Sciatic nerve (tissue), 2 donors: ENCODE measurements at regions not wholly inside any gene's neighbourhood (a gene's known extent, or its start where the extent isn't known, plus 50 kb on each side); places are given as distances from the start of the nearest gene placed in this dataset.

ENCODE experiments used
- ATAC-seq: fragments of 200-7000 bp; cut with Tn5 transposase; one replicate; pipeline ENCODE4 v1.9.1; 2020; ENCODE audit warnings: mild to moderate bottlenecking, moderate library complexity
- DNase-seq: peaks from one replicate; pipeline ENCODE4 v3.0.0-alpha.2; 2020; ENCODE audit warnings: low spot score
- intact Hi-C: fragments of 100-400 bp; cut with DNase I; formaldehyde crosslinking; loops from one replicate; pipeline ENCODE4 v1.14.2; 2022
- donor health status: DM: no; HTN: no; CAD: no.
- donor health status: DM: no; HTN: no; CAD: no.

DNA sequence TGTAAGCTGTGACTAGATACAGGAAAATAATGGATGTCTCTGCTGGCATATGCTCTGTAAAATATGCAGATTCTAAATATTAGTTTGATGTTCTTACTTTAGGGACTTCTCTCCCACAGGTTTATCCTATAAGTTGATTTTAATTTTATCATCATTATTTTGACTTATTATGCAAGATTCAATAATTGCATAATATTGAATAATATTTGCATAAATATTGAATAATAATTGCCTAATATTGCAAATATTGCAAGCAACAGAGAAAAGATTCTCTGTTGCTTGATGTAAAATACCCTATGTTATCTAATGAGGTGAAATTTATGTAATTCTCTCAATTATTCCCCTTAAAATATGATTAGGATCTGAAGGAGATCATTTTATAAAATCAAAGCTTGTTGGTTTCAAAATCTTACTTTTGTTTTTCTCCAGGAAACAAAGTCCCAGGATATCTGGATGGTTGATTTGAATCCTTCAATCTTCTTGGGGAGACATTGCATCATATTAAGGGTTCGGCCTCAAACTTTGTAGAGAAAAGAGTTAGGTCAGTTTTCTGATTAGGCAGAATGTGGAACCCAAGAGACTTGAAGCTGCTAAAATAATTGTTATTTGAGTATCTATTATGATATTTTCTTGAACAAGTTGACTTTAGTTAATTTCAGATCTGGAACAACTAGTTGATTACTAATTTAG lies 92.8 kb upstream of the MTPN start:
- no peak for DNase-seq
- intact Hi-C loops: no loop called here
- ATAC-seq: no peak

DNA sequence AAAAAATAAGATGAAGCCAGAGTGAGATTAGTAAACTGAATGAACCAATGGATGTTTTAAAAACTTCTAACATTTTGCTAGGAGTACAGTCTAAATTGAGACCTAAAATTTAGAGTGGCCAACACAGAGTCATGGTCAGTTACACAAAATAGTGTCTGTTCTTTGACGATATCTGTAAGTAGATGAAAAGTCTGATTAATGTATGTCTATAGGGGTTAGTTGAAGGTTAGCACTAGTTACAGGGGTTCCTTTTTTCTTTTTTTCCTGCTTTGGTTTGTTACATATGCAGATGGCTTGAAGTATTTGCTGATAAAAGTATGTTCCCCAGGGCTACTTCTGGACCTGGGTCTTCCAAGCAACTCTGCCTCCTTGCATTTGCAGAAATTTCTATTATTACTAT lies 90.1 kb upstream of the MTPN start:
- ATAC-seq: no peak

DNA sequence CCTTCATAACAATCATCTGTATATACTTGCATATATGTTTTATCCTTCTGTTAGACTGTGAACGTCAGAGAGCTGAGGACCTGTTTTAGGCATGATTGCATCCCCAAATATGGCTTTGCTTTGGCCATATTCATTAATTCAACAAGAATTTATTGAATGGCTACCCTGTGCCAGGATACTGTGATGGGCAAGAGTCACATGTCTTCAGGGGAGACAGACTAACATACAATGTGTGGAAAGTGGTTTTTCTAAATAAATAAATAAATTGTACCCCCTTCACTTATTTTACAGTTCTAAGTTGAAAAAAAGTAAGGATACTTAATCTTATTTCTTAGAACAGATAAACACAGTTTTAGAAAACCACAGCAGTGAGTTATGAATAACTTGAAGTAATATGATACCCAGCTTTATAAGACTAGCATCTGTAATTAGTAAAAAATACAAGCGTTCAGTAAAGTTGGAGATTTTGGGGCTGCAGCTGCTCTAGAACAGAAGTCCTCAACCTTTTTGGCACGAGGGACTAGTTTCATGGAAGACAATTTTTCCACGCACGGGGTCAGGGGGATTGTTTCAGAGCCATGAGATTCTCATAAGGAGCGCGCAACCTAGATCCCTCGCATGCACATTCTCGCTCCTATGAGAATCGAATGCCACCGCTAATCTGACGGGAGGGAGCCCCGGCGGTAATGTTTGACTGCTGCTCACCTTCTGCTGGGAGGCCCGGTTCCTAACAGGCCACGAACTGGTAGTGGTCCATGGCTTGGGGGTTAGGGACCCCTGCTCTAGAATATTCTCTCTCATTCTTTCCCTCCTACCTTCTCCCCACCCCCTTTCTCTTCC lies 89.4 kb upstream of the MTPN start:
- DNase-seq (no peak), ATAC-seq (no peak)
- intact Hi-C loops: no loop called here

More for the DNA sequence above, 90.1 kb upstream of the MTPN start:
- no peak for DNase-seq
- intact Hi-C loops: no loop called here

DNA sequence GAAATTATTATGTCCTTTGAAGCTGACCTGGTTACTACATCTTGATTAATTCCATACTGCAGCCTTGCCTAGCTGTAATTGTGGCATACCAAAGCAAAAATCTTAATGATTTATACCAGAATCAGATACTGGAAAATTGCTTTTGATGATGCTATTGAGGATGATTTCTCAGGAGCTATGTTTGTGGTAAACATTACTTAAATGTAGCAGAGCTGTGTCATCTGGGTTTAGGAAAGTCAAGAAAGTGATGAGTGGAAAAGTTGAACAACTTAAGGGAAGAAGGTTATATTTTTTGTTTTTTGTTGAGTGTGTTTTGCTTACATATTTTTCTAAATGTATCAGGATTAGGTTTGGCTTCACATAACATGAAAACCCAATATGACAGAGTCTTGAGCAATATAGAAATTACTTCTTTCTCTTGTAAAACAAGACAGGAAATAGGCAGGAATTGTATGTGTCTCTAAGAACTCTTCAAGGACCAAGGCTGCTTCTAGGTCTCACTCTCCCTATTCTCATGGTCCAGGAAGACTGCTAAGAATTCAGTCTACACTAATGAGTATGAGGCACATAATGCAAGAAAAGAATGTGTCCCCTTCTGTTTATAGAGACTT lies 87.6 kb upstream of the MTPN start:
- intact Hi-C loops: no loop called here
- ATAC-seq (no peak), DNase-seq (no peak)

DNA sequence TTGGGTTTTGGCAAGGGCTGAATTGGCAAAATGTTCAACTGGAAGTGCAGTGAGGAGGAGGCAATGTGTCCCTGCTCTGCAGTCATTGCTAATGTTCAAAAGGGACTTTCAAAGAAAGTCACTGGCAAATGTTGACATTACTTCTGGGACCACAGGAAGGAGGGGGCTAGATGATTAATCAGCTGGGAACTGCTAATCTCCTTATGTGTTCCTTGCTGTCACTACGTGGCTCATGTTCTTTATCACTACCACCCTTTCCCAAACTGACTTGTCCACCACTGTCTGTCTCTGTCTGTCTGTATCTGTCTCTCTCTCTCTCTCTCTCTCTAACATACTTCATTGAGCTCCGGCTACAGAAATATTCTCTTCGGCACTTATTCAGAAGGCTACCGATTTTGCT lies 86.9 kb upstream of the MTPN start:
- ATAC-seq (no peak), DNase-seq (no peak)
- intact Hi-C loops: no loop called here

DNA sequence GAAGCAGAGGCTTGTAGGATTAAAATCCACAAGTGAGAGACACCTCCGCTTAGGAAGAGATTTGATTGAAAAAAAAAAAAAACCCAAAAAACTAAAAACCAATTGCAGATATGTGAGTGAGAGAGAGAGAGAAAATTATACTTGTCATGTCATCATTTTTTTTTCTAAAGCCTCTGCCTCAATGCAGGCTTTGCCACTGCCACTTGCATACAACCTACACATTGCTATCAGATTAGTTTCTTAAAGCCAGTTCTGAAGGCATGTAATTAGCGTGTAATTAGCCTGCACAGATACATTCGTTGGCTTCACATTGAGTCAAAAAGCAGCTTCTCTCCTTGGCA lies 86.1 kb upstream of the MTPN start:
- no peak for DNase-seq
- no peak for ATAC-seq
- intact Hi-C loops: no loop called here

DNA sequence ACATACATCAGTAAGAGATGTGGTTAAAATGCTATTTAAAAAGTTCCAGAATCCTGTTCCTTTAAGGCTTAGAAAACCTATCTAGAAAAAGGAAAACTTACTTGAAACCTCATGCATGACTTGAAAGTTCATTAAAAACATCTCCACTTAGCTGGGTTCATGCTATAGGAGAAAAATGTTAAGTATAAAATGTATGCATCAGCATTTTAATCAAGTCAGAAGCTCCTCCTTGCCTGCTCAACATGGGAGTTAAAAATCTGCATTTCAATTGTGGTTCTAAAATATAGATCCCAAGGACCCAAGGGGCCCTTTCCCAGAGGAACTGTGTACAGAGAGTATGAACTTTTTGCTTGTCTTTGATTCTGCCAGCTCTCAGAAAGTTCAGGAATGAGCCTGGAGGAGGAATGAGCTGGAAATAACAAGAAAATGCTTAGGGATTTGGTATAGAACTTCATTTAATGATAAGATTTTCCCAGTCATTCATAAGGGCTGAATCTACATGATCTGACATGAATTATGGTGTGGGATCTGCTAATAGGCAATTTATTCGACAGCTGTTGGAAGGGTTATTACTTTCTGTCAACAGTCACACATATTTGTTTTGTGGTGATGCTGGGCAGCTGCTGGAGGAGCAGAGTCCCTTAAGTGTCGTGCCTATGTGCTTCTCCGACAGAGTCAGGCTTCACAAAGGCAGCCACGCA lies 85.6 kb upstream of the MTPN start:
- intact Hi-C loops: no loop called here
- DNase-seq: no peak
- ATAC-seq: no peak

DNA sequence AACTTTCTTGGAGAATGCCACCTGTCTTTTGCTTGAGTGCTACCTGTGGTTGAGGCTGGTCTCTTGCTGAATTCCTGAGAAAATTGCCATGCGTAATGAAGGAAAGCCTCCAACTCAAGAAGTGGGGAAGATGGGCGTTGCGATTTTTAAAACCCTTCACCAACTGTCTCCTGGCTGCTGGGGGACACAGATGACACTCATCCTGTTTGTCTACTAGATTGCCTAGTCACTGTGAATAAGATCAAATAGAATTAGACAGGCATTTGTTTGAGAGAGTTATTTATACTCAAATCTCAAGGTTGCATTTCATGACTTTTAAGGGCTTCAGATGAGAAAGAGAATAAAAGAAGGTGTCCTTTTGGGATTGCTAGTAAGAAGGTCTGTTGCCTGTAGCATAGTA lies 84.3 kb upstream of the MTPN start:
- ATAC-seq (no peak), DNase-seq (no peak)
- intact Hi-C loops: no loop called here

DNA sequence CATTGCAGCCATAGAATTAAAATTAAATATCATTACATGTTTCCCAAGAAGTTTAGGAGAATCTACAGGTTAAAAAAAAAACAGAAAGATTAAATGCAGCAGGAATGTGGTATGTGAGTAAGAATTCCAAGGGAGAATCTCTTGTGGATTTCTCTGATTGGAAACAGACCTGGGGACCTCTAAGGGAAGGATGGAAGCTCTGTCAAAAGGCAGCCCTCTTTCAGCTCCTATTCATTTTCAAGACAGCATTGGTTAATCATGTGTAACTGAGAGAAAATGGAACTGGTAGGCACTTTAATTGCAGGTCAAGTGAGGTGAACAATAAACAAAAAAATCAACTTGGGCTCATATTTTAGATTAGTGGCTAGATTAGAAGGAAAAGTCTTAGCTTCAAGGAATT lies 81.4 kb upstream of the MTPN start:
- ATAC-seq: no peak
- intact Hi-C loops: no loop called here
- DNase-seq: no peak

DNA sequence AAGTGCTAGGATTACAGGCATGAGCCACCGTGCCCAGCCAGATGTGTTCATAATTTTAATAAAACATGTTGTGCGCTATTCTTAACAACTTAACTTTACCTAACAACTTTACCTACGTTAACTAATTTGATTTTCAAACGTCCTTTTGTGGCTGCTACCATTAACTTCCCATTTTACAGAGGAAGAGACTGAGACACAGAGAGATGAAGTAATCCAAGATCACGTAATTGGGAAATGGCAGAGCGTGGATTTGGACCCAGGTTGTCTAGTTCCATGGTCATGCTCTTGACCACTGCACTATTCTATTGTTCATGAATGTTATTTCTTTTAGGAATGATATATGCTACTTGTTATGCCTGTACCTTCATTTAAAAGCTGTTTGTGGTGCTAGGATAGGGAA lies 80.3 kb upstream of the MTPN start:
- intact Hi-C loops: no loop called here
- DNase-seq: no peak

DNA sequence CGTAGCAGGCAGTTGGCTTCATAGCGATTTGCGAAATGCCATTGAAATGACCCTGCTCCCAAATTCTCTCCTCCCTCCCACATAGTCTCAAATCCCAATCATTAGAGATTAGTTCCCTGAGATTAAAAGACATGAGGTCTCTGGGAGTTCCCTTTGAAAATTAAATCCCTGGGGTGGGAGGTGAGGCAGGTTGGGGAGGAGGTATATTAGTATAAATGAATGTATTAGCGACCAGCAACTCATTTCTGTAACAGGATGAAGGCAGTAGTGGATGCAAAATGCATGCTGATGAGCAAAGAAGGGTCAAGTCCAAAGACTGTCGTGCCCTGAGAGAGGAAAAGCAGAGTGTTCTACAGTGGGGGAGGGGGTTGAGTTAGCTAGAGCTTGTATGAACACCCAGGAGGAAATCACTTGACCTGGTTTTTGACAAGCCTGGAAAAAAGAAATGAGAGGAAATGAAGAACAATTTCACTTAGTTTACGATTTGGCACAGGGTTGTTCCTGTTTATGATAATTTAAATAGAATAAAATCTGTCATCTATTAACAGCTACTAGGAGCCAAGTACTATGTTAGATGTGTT lies 79.6 kb upstream of the MTPN start:
- ATAC-seq (no peak), DNase-seq (no peak)
- intact Hi-C loops: no loop called here

More for the DNA sequence above, 80.3 kb upstream of the MTPN start:
- no peak for ATAC-seq

DNA sequence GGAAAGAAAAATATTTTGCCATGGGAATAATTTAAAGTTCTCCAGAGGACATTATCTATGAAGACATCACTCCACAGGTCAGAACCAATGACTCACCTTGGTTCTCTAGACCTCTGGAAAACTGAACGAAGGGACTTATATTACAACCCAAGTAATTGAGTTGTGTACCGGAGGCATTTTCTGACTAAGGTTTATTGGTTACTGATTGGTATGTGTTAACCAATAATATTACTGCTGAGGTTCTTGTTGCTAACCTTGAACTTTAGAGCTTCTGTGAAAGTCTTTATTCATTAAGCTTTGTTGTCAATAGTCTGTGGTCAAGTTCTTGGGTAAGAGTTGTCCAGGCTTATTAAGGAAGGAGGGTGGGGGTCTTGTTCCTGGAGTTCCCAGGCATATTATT lies 78.1 kb upstream of the MTPN start:
- no peak for ATAC-seq
- DNase-seq: no peak
- intact Hi-C loops: no loop called here

DNA sequence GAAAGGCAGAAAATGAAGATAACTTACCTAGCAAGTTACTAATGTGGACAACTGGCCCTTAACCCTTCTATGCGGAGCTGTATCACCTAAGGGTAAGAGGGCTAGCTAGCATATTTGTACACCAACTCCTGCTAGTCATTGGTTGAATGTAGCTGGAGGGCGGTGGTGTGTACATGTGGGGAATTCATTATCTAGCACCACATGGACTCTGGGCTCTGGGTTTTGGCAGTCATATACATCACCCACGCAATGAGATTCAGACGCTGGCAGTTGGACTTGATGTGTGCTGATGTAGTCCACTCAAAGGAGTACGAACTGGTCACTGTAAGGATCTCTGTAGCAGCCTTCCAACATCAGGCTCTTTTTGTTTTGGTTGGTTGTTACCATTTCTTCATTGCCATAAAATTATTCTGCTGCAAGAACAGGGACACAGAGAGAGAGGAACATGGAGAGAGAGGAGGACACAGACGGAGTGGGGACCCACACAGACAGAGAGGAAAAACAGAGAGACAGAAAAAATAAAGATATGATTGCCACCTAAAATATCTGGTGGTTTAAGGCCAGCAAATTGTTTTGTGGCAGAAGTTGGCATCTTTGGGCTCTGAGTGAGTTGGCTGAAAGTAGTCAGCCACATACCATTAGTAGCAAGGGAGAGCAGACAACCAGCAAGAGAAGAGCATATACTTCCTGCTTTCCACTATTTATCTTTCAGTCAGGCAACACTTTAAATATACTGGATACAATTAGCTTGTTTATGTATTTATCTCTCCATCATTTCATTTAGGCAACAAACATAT lies 76.7 kb upstream of the MTPN start:
- no peak for ATAC-seq
- intact Hi-C loops: no loop called here

DNA sequence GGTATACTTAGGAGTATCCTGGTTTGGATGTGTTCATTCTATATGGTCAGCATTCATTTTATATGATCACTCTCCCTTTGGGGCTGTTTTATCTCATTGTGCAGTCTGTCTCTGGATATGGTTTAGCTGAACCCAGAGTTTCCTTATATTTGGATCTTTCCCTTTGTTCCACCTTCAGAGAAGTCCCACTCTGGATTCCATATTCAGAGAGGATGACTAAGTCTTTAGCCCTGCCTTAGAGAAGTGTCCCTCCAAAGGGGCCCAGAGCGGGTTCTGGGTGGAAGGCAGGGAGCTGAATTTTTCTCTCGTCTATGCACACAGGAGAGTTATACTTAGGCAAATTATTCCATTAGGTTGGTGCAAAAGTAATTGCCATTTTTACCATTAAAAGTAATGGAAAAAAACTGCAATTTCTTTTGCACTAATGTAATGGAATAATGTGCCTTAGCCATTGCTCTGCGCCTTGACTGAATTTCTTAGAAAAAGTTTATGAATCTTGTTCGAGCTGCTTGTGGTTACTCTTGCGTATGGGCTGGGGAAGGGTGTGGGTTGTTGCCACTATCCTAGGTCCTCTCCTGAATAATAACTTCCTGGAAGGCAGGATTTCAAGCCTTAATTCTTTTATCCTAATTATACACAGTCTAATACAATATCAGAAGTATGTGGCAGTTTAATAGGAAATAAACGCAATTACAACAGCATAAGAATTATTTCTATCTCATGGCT lies 74.2 kb upstream of the MTPN start:
- intact Hi-C loops: no loop called here
- DNase-seq (no peak), ATAC-seq (no peak)

More for the DNA sequence above, 76.7 kb upstream of the MTPN start:
- DNase-seq: no peak

DNA sequence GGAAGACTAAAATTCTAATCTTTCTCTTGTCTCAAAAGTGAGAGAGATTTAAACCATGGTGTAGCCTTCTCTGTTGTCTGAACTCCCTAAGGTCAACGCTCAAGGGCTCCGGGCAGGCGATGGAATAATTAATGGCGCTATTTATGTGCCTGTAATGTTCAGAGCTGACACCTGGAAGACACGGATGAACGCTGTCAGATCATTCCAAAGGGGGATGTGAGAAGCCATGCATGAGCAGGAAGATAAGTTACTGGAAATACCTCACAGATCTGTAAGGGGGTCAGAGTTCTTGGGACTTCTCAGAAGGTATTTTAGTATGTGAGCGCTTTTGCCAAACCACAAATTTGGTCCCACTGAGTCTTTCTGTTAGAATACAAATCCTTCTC lies 73.3 kb upstream of the MTPN start:
- intact Hi-C loops: no loop called here
- ATAC-seq: no peak
- DNase-seq: no peak

DNA sequence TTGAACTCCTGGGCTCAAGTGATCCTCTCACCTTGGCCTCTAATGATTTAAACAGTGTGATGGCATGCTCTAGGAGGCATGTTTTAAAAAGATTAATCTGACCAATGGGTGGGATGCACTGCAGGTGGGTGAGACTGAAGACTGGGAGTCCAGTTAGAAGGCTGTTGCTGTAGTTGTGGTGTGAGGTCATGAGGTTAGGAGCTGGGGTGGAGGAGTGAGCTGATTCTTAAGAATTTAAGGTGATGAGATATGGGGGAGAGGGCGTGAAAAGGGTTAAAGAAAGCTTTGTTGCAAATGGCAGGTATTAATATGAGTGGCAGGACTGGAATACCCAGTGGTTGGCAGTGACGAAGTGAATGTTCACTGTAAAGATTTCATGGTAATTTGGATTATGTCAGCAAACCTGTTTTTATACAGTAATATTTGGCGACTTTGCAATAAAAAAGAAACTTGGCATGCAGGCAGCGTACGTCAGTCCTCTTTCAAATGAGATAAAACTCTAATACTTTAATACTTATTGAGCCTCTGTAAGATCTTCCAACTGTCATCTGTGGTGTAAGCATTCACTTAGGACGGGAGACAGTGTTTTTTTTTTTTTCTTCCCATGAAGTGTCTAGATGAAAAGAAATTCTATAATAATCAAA lies 72.8 kb upstream of the MTPN start:
- ATAC-seq (no peak), DNase-seq (no peak)
- intact Hi-C loops: no loop called here

DNA sequence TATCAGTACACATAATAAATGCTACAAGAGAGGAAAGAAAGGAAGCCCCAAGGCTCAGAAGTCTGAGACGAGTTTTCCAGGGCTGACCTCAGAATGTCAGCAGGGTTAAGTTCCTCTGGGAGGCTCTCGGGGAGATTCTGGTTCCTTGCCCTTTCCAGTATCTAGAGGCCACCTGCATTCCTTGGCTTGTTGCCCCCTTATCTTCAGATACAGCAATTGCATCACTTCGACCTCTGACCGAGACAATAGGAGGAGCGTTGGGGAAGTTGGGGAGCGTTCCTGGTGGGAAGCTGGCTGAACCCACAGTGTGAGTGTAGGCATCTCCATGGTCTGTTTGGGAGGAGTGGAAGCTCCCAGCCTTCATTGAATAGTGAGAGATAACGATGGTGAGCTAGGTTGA lies 72.0 kb upstream of the MTPN start:
- intact Hi-C loops: no loop called here
- ATAC-seq (no peak), DNase-seq (no peak)

DNA sequence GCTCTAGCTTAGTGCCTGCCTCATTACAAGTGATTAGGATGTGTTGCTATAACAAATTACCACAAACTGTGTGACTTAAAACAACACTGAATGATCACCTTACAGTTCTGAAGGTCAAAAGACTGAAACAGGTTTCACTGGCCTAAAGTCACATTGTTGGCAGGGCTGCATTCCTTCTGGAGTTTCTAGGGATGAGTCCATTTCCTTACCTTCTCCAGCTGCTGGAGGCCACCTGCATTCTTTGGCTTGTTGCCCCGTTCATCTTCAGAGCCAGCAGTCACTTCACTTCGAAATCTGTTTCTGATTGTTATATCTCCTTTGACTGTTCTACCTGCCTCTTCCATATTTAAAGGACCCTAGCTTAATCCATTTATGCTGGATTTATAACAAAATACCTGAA lies 69.4 kb upstream of the MTPN start:
- ATAC-seq: no peak
- DNase-seq: no peak
- intact Hi-C loops: no loop called here
